Thyroid gland (tissue), 4 donors: ENCODE measurements at regions not wholly inside any gene's neighbourhood (a gene's known extent, or its start where the extent isn't known, plus 50 kb on each side); places are given as distances from the start of the nearest gene placed in this dataset.

Experiments used
- POLR2A ChIP-seq, 2 donors: fragments of 450-650 bp; IDR thresholded peaks; one replicate each; pipeline ENCODE4 v1.6.1; 2017; ENCODE audit warnings: antibody characterized with exemption in 2 of 2, mild to moderate bottlenecking in 2 of 2, moderate library complexity in 1 of 2
- TF ChIP-seq, protein P1 (sequence below), 6 experiments: fragments of 200-600 bp in 3 of 6; fragments of 450-650 bp in 3 of 6; sonication (generic) in 3 of 6; IDR thresholded peaks; one replicate each; pipeline ENCODE4 v1.5.1; 2016 to 2019; ENCODE audit warnings: antibody characterized with exemption in 6 of 6, mild to moderate bottlenecking in 2 of 6, inconsistent platforms in 1 of 6, moderate library complexity in 1 of 6

GRCh38 chr10:28980264-28980663 is 302.9 kb downstream of the BAMBI start:
- TF ChIP-seq, protein P1, sequence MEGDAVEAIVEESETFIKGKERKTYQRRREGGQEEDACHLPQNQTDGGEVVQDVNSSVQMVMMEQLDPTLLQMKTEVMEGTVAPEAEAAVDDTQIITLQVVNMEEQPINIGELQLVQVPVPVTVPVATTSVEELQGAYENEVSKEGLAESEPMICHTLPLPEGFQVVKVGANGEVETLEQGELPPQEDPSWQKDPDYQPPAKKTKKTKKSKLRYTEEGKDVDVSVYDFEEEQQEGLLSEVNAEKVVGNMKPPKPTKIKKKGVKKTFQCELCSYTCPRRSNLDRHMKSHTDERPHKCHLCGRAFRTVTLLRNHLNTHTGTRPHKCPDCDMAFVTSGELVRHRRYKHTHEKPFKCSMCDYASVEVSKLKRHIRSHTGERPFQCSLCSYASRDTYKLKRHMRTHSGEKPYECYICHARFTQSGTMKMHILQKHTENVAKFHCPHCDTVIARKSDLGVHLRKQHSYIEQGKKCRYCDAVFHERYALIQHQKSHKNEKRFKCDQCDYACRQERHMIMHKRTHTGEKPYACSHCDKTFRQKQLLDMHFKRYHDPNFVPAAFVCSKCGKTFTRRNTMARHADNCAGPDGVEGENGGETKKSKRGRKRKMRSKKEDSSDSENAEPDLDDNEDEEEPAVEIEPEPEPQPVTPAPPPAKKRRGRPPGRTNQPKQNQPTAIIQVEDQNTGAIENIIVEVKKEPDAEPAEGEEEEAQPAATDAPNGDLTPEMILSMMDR (IDR thresholded peaks at IDR 0.05), result no peak
- TF ChIP-seq POLR2A (IDR thresholded peaks at IDR 0.05), result no peak
